Kidney (tissue), 13 donors: ENCODE measurements at regions not wholly inside any gene's neighbourhood (a gene's known extent, or its start where the extent isn't known, plus 50 kb on each side); places are given as distances from the start of the nearest gene placed in this dataset.

Experiments
- DNase-seq, 5 donors: peaks; one replicate each; pipeline ENCODE4 v3.0.0-alpha.2; 2013 to 2020
- FAIRE-seq: peaks from 2 replicates; lab custom pipeline; 2012; peaks lifted over from hg19 to GRCh38; lab: Jason Lieb, UNC
- H3K27ac ChIP-seq, 2 donors: one replicate each; pipeline ENCODE4 v1.7.0; 2013; ENCODE audit warnings: low read depth in 2 of 2, low read length in 2 of 2, inconsistent platforms in 1 of 2
- H3K27me3 ChIP-seq: one replicate; pipeline ENCODE4 v1.7.1; 2013; ENCODE audit warnings: low read length, inconsistent platforms; ENCODE audit not compliant: control insufficient read depth, insufficient read depth
- H3K36me3 ChIP-seq, 3 donors: one replicate each; pipeline versions ENCODE4 v1.7.0 to v1.7.1; 2013; ENCODE audit warnings: low read length in 3 of 3, control low read depth in 1 of 3, inconsistent platforms in 1 of 3; ENCODE audit not compliant: insufficient read depth in 3 of 3, control insufficient read depth in 2 of 3
- H3K4me1 ChIP-seq, 3 donors: one replicate each; pipeline versions ENCODE4 v1.7.0 to v1.7.1; 2013; ENCODE audit warnings: low read length in 3 of 3, inconsistent platforms in 1 of 3, low read depth in 1 of 3; ENCODE audit not compliant: control insufficient read depth in 2 of 3, insufficient read depth in 2 of 3
- H3K4me3 ChIP-seq, 3 donors: one replicate each; pipeline versions ENCODE4 v1.7.0 to v1.8.1; 2013; ENCODE audit warnings: low read length in 3 of 3, control low read depth in 1 of 3, inconsistent platforms in 1 of 3
- H3K9ac ChIP-seq, 3 donors: one replicate each; pipeline versions ENCODE4 v1.7.0 to v1.7.1; 2013; ENCODE audit warnings: low read length in 3 of 3, control low read depth in 1 of 3, inconsistent platforms in 1 of 3
- H3K9me3 ChIP-seq, 3 donors: one replicate each; pipeline versions ENCODE4 v1.7.0 to v1.7.1; 2013; ENCODE audit warnings: low read length in 3 of 3, control low read depth in 1 of 3, inconsistent platforms in 1 of 3; ENCODE audit not compliant: control insufficient read depth in 2 of 3, insufficient read depth in 1 of 3
- intact Hi-C: fragments of 100-400 bp; cut with DNase I; formaldehyde crosslinking; loops from one replicate; pipeline ENCODE4 v1.11.1; 2022
- TF ChIP-seq, protein P1 (sequence below): IDR thresholded peaks from 3 replicates; pipeline ENCODE4 v1.5.1; 2012; ENCODE audit warnings: mild to moderate bottlenecking, moderate library complexity, borderline replicate concordance; ENCODE audit not compliant: insufficient read depth; ENCODE audit errors: extremely low read depth
- donor health status: control.
- donor health status: control.
- donor health status: control.
- donor health status: control.
- donor health status: control.
- donor health status: DM: yes; HTN: yes; CAD: no.
- donor health status: Normal renal cell carcinoma (clear cell type).

DNA sequence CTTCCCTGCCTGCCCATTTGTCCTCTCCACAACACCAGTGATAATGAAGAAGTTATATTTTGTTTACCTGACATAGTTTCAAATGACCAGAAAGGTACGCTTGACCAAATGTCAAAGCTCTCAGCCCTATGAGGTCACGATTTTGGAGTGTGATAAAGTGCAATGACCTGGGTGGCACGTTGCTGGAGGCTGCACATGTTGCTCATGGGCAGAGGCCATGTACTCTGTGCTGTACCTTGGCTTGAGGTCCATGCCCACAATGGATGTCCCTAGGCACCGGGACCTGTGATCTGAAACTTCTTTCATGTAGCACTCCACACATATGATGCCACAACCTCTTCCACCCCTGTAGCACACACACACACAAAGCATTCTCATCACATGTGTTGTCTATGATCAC is 164.0 kb upstream of the HEY2 start:
- Histone ChIP-seq H3K36me3 (no peaks in the 10 kb centered on the region), H3K9ac (no peak overlapping the region), H3K4me3 (no peak overlapping the region), H3K9me3 (no peaks in the 10 kb centered on the region), H3K4me1 (no peaks in the 10 kb centered on the region), H3K27ac (no peak overlapping the region), H3K27me3 (no peaks in the 10 kb centered on the region)
- intact Hi-C loops = no loop called here
- FAIRE-seq (no peak), DNase-seq (no peak)
- TF ChIP-seq, protein P1, sequence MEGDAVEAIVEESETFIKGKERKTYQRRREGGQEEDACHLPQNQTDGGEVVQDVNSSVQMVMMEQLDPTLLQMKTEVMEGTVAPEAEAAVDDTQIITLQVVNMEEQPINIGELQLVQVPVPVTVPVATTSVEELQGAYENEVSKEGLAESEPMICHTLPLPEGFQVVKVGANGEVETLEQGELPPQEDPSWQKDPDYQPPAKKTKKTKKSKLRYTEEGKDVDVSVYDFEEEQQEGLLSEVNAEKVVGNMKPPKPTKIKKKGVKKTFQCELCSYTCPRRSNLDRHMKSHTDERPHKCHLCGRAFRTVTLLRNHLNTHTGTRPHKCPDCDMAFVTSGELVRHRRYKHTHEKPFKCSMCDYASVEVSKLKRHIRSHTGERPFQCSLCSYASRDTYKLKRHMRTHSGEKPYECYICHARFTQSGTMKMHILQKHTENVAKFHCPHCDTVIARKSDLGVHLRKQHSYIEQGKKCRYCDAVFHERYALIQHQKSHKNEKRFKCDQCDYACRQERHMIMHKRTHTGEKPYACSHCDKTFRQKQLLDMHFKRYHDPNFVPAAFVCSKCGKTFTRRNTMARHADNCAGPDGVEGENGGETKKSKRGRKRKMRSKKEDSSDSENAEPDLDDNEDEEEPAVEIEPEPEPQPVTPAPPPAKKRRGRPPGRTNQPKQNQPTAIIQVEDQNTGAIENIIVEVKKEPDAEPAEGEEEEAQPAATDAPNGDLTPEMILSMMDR = no peak

DNA sequence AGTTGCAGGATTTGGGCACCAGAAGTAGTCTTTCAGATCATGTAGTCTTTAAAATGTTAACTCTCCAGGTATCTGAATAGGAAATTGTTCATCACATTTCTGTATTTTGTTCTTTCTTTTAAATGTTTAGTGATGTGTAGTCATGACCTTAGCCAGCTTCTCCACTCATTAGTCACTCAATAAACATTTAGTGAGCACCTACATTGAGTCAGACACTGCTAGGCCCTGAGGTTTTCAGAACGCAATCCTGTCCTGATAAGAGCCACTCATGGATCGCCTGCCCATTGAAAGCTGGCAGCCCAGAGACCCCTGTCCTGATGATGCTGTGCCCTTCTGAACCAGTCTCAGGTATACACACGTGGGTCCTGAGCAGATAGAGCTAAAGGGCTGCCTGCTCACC is 163.4 kb upstream of the HEY2 start:
- DNase-seq (no peak), FAIRE-seq (no peak)
- TF ChIP-seq, protein P1 = no peak
- intact Hi-C loops = no loop called here
- no peaks in the 10 kb centered on the region for H3K36me3 ChIP-seq
- no peaks in the 10 kb centered on the region for H3K4me1 ChIP-seq
- H3K9me3 ChIP-seq = no peaks in the 10 kb centered on the region
- no peak overlapping the region for H3K27ac ChIP-seq
- H3K9ac ChIP-seq = no peak overlapping the region
- no peaks in the 10 kb centered on the region for H3K27me3 ChIP-seq
- H3K4me3 ChIP-seq = no peak overlapping the region

DNA sequence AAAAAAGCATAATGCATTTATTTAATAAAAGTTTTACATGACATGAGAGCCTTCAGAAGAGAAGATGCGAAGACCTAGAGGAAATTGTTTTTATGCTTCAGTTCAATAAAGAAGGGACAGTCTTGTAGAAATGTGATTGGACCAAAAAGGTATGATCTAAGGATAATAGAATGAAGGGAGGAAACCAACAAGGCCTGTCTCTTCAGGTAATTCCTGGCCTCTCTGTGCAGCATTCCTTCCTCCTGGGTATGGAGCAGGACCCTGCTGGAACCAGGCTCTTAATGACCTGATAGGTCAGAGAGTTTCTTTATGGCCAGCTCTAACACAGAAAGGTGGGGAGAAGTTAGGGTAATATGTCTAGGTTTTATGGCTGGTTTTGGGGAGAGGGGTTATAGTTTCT is 162.8 kb upstream of the HEY2 start:
- DNase-seq (no peak), FAIRE-seq (no peak)
- H3K27ac ChIP-seq = no peak overlapping the region
- H3K9me3 ChIP-seq = no peaks in the 10 kb centered on the region
- intact Hi-C loops = no loop called here
- no peaks in the 10 kb centered on the region for H3K36me3 ChIP-seq
- no peaks in the 10 kb centered on the region for H3K4me1 ChIP-seq
- H3K27me3 ChIP-seq = no peaks in the 10 kb centered on the region
- TF ChIP-seq, protein P1 = no peak
- no peak overlapping the region for H3K4me3 ChIP-seq
- H3K9ac ChIP-seq = no peak overlapping the region
